Right atrium auricular region (tissue), 2 donors: ENCODE measurements at regions not wholly inside any gene's neighbourhood (a gene's known extent, or its start where the extent isn't known, plus 50 kb on each side); places are given as distances from the start of the nearest gene placed in this dataset.

Experiments used
- DNase-seq: peaks from one replicate; pipeline ENCODE4 v3.0.0-alpha.2; 2019; ENCODE audit warnings: low spot score
- H3K27ac ChIP-seq, 2 donors: fragments of 200-600 bp; sonication (generic); 1 replicate in 1 of 2; 2 replicates in 1 of 2; pipeline ENCODE4 v1.5.1; 2016 to 2019
- H3K27me3 ChIP-seq, 2 donors: fragments of 200-600 bp; sonication (generic); one replicate each; pipeline versions ENCODE4 v1.5.1 to v1.6.0; 2017 to 2019
- H3K36me3 ChIP-seq: fragments of 200-600 bp; sonication (generic); one replicate; pipeline ENCODE4 v1.5.1; 2016
- H3K4me1 ChIP-seq, 2 donors: fragments of 200-600 bp; sonication (generic); one replicate each; pipeline versions ENCODE4 v1.5.1 to v1.6.0; 2017 to 2019
- H3K4me3 ChIP-seq, 2 donors: fragments of 200-600 bp; sonication (generic); 1 replicate in 1 of 2; 2 replicates in 1 of 2; pipeline ENCODE4 v1.5.1; 2017 to 2019; ENCODE audit warnings: mild to moderate bottlenecking in 1 of 2, moderate library complexity in 1 of 2
- H3K9me3 ChIP-seq, 2 donors: fragments of 200-600 bp; sonication (generic); one replicate each; pipeline ENCODE4 v1.5.1; 2019
- TF ChIP-seq, protein P1 (sequence below), 2 donors: fragments of 200-600 bp; sonication (generic); IDR thresholded peaks; one replicate each; pipeline ENCODE4 v1.5.1; 2019; ENCODE audit warnings: antibody characterized with exemption in 2 of 2

- TF ChIP-seq, protein P1, sequence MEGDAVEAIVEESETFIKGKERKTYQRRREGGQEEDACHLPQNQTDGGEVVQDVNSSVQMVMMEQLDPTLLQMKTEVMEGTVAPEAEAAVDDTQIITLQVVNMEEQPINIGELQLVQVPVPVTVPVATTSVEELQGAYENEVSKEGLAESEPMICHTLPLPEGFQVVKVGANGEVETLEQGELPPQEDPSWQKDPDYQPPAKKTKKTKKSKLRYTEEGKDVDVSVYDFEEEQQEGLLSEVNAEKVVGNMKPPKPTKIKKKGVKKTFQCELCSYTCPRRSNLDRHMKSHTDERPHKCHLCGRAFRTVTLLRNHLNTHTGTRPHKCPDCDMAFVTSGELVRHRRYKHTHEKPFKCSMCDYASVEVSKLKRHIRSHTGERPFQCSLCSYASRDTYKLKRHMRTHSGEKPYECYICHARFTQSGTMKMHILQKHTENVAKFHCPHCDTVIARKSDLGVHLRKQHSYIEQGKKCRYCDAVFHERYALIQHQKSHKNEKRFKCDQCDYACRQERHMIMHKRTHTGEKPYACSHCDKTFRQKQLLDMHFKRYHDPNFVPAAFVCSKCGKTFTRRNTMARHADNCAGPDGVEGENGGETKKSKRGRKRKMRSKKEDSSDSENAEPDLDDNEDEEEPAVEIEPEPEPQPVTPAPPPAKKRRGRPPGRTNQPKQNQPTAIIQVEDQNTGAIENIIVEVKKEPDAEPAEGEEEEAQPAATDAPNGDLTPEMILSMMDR (IDR thresholded peaks at IDR 0.05), result no peak
- no peak for DNase-seq
- Histone ChIP-seq H3K27ac (no peak overlapping the region), H3K27me3 (no peaks in the 10 kb centered on the region), H3K36me3 (no peaks in the 10 kb centered on the region), H3K4me1 (no peaks in the 10 kb centered on the region), H3K4me3 (no peak overlapping the region), H3K9me3 (peaks cover 0 to 7% of the 10 kb centered on the region in 2 donors)
Measured at GRCh38 chr6:155747491-155747890, 291.9 kb upstream of the NOX3 start.

DNA sequence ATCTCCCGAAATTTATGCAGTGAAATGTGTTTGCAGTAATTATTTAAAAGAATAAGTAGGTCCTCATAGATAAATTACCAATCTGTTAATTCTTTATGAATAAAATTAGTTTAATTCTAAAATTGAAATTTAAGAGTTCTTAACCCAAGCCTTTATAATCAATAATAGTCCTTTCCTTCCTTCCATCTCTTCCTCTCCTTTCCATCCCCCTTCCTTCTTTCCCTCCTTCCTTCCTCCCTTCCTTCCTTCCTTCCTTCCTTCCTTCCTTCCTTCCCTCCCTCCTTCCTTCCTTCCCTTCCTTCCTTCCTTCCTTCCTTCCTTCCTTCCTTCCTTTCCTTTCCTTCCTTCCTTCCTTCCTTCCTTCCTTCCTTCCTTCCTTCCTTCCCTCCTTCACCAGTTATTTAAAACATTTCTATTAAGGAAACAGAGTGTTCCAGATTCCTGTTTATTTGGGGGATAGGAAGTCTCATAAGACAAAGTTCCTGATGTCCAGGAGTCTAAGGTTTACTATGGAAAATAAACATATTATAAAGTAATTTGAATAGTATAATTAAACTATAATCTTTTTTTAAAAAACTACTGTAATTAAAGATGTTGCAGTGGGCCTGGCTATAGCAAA is 285.3 kb upstream of the NOX3 start:
- TF ChIP-seq, protein P1 (IDR thresholded peaks at IDR 0.05), result no peak
- H3K36me3 ChIP-seq, result no peaks in the 10 kb centered on the region
- no peaks in the 10 kb centered on the region for H3K9me3 ChIP-seq
- H3K4me1 ChIP-seq, result no peaks in the 10 kb centered on the region
- peaks cover 0 to 4% of the 10 kb centered on the region in 2 donors for H3K27me3 ChIP-seq
- H3K4me3 ChIP-seq, result no peak overlapping the region
- DNase-seq, result no peak
- H3K27ac ChIP-seq, result no peak overlapping the region

- Histone ChIP-seq H3K9me3 (no peaks in the 10 kb centered on the region), H3K4me3 (no peak overlapping the region), H3K4me1 (no peaks in the 10 kb centered on the region), H3K36me3 (no peaks in the 10 kb centered on the region), H3K27me3 (peaks cover 0 to 4% of the 10 kb centered on the region in 2 donors), H3K27ac (no peak overlapping the region)
- DNase-seq, result no peak
- TF ChIP-seq, protein P1 (IDR thresholded peaks at IDR 0.05), result no peak
Measured at GRCh38 chr6:155738602-155739105, 283.0 kb upstream of the NOX3 start.

- Histone ChIP-seq H3K27me3 (no peaks in the 10 kb centered on the region), H3K9me3 (no peaks in the 10 kb centered on the region), H3K4me1 (no peaks in the 10 kb centered on the region), H3K36me3 (no peaks in the 10 kb centered on the region), H3K27ac (no peak overlapping the region), H3K4me3 (no peak overlapping the region)
- no peak for DNase-seq
- TF ChIP-seq, protein P1 (IDR thresholded peaks at IDR 0.05), result no peak
Measured at GRCh38 chr6:155717374-155717773, 261.7 kb upstream of the NOX3 start.

DNA sequence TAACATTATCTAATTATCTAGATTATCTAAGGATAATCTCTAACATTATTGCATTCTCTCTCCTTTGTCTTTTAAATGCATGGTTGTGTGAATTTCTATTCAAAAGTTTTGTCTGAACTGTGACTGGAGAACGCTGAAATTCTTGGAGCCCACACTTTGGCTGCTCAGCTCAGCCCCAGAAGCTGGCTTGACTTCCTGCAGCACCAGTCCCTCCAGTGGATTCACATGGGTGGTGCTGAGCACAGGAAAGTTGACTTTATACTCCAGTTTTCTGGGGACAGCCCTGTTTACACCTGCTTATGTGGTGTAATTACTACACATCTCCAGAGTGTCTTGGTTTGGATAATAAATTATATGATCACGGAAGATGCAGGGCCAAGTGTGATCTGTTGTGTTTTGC is 255.1 kb upstream of the NOX3 start:
- no peak for DNase-seq
- Histone ChIP-seq H3K4me1 (no peaks in the 10 kb centered on the region), H3K27me3 (no peaks in the 10 kb centered on the region), H3K27ac (no peak overlapping the region), H3K4me3 (no peak overlapping the region), H3K9me3 (peaks cover 0 to 4% of the 10 kb centered on the region in 2 donors), H3K36me3 (no peaks in the 10 kb centered on the region)
- TF ChIP-seq, protein P1 (IDR thresholded peaks at IDR 0.05), result no peak

- no peaks in the 10 kb centered on the region for H3K27me3 ChIP-seq
- no peaks in the 10 kb centered on the region for H3K4me1 ChIP-seq
- no peaks in the 10 kb centered on the region for H3K36me3 ChIP-seq
- H3K27ac ChIP-seq, result no peak overlapping the region
- no peak for DNase-seq
- TF ChIP-seq, protein P1 (IDR thresholded peaks at IDR 0.05), result no peak
- H3K9me3 ChIP-seq, result peaks cover 0 to 4% of the 10 kb centered on the region in 2 donors
- no peak overlapping the region for H3K4me3 ChIP-seq
Measured at GRCh38 chr6:155709262-155709661, 253.6 kb upstream of the NOX3 start.
